ENCODE measurements at regions not wholly inside any gene's neighbourhood (a gene's known extent, or its start where the extent isn't known, plus 50 kb on each side); places are given as distances from the start of the nearest gene placed in this dataset.
"Not testable (repeated sequence)": the region's sequence is repeated elsewhere in the genome, so short reads cannot be mapped to it uniquely, and the experiment has no call there.

DNA sequence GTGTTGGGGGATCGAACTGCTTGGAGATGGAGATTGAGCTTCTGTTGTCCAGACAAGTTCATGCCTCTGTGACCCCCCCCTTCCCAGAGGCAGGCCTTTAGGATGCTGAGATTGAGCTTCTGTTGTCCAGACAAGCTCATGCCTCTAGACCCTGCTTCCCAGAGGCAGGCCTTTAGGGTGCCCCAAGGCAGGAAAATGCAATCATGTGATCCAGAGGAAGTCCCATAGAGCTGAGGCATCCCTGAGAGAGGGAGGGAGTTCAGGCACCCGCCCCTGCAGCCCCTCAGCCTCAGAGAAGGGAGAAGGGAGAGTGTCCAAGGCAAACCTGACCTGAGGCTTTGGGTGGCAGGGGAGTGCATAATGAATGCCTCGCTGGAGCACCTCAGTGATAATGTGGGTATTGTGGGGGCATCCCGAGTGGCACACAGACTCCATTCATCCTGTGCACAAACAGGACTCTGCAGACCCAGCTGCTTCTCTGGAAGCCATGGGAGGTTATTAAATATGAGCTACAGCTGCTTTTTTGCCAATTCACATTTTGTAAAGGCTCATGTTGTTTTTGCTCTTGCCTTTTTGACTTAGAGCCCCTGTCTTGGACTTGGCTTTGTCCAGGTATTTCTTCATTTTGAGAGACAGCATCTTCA, 182.4 kb upstream of the IRF2BP2 start:
- TF ChIP-seq, protein P1, sequence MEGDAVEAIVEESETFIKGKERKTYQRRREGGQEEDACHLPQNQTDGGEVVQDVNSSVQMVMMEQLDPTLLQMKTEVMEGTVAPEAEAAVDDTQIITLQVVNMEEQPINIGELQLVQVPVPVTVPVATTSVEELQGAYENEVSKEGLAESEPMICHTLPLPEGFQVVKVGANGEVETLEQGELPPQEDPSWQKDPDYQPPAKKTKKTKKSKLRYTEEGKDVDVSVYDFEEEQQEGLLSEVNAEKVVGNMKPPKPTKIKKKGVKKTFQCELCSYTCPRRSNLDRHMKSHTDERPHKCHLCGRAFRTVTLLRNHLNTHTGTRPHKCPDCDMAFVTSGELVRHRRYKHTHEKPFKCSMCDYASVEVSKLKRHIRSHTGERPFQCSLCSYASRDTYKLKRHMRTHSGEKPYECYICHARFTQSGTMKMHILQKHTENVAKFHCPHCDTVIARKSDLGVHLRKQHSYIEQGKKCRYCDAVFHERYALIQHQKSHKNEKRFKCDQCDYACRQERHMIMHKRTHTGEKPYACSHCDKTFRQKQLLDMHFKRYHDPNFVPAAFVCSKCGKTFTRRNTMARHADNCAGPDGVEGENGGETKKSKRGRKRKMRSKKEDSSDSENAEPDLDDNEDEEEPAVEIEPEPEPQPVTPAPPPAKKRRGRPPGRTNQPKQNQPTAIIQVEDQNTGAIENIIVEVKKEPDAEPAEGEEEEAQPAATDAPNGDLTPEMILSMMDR (IDR thresholded peaks at IDR 0.05; ENCODE audit: low read length) = not testable (repeated sequence)
- not testable (repeated sequence) for TF ChIP-seq EZH2 (IDR thresholded peaks at IDR 0.05; ENCODE audit: borderline replicate concordance, low read length)
